ENCODE measurements at regions not wholly inside any gene's neighbourhood (a gene's known extent, or its start where the extent isn't known, plus 50 kb on each side); places are given as distances from the start of the nearest gene placed in this dataset.

DNA sequence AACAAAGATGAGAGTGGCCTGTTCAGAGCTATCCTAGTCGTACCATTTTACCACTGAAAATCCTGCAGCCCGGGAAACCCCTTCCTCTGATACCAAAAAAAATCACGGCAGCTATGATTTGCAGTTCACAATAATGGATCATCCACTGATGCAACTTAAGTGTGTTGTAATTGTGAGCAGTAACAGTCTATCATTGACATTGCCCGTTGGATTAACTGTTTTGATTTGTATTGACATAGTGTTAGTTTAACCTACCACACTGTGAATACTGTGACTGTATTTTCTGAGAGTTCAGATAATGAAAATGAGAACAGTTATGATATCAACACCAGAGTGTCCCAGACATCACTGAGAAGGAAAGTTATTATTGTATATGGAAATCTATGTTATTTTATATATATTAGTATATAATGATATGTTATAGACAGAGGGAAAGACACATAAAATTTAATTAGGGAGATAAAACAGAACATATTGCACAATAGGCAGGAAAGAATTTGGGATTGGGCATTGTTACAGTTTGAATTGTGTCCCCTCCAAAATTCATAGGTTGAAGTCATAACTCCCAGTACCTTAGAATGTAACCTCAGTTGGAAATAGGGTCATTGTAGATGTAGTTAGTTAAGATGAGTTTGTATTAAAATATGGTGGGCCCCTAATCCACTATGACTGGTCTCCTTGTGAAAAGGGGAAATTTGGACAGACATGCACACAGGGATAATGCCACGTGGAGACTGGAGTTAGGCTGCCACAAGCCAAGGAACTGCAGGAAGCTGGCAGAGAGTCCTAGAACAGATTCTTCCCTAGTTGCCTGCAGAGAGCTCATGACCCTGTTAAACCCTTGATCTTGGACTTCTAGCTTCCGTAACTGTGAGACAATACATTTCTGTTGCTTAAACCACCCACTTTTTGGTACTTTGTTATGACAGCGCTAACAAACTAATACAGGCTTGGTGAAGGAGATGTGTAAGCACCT lies 54.4 kb downstream of the TLCD4 start:
- Histone ChIP-seq H3K4me3 (ENCODE audit: low read depth, low read length, poor library complexity, severe bottlenecking) (no peak overlapping the region), H3K4me1 (ENCODE audit: insufficient read depth, low read length, poor library complexity, severe bottlenecking) (no peaks in the 10 kb centered on the region), H3K27ac (ENCODE audit: low read depth, low read length, poor library complexity, severe bottlenecking) (no peak overlapping the region), H3K36me3 (ENCODE audit: insufficient read depth, low read length, poor library complexity, severe bottlenecking) (no peaks in the 10 kb centered on the region), H3K27me3 (replicated peaks; ENCODE audit: insufficient read depth, low read depth, low read length, poor library complexity) (no peaks in the 10 kb centered on the region), H3K9me3 (ENCODE audit: low read depth, low read length, poor library complexity, severe bottlenecking) (no peaks in the 10 kb centered on the region)
- intact Hi-C loops (cut with micrococcal nuclease; ENCODE audit: unreplicated experiment) = no loop called here
- ChIA-PET POLR2A (ENCODE audit: low non-redundant PET) (no interaction called here), CTCF (no interaction called here)
- BruUV-seq (replicated peaks) = no TSS peak
- TF ChIP-seq EZH2 (IDR thresholded peaks at IDR 0.05; ENCODE audit: borderline replicate concordance, low read depth, low read length, poor library complexity, severe bottlenecking) (no peak), CTCF (conservative IDR thresholded peaks at IDR 0.05; ENCODE audit: low read depth, low read length) (no peak)
- no peak for DNase-seq (ENCODE audit: low spot score)

DNA sequence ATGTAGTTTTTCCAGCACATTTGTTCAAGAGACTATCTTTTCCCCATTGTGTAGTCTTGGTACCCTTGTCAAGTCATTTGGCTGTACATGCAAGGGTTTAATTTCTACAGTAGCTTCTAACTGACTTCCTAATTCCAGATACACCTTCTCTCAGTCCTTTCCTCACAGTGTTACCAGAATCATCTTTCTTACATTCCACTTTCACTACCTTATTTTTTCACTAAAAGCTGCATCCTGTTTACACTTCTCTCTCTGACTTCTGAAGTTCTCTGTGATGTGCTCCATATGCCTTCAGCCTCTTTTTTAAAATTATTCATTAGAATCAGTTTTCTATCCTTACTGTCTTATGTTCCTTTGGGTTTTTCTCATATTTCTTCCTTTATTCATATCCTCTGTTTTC lies 57.1 kb upstream of the RWDD3 start:
- no peak overlapping the region for H3K4me3 ChIP-seq (ENCODE audit: low read depth, low read length, poor library complexity, severe bottlenecking)
- no TSS peak for BruUV-seq (replicated peaks)
- intact Hi-C loops (cut with micrococcal nuclease; ENCODE audit: unreplicated experiment) = no loop called here
- H3K36me3 ChIP-seq (ENCODE audit: insufficient read depth, low read length, poor library complexity, severe bottlenecking) = no peaks in the 10 kb centered on the region
- no peaks in the 10 kb centered on the region for H3K27me3 ChIP-seq (replicated peaks; ENCODE audit: insufficient read depth, low read depth, low read length, poor library complexity)
- no peak for DNase-seq (ENCODE audit: low spot score)
- TF ChIP-seq EZH2 (IDR thresholded peaks at IDR 0.05; ENCODE audit: borderline replicate concordance, low read depth, low read length, poor library complexity, severe bottlenecking) (no peak), CTCF (conservative IDR thresholded peaks at IDR 0.05; ENCODE audit: low read depth, low read length) (no peak)
- no peak overlapping the region for H3K27ac ChIP-seq (ENCODE audit: low read depth, low read length, poor library complexity, severe bottlenecking)
- CTCF ChIA-PET = no interaction called here
- H3K9me3 ChIP-seq (ENCODE audit: low read depth, low read length, poor library complexity, severe bottlenecking) = no peaks in the 10 kb centered on the region
- POLR2A ChIA-PET (ENCODE audit: low non-redundant PET) = no interaction called here
- H3K4me1 ChIP-seq (ENCODE audit: insufficient read depth, low read length, poor library complexity, severe bottlenecking) = no peaks in the 10 kb centered on the region

GRCh38 chr1:95179205-95179986 lies 54.6 kb upstream of the RWDD3 start:
- CTCF ChIA-PET = no interaction called here
- Histone ChIP-seq H3K9me3 (ENCODE audit: low read depth, low read length, poor library complexity, severe bottlenecking) (no peaks in the 10 kb centered on the region), H3K36me3 (ENCODE audit: insufficient read depth, low read length, poor library complexity, severe bottlenecking) (no peaks in the 10 kb centered on the region), H3K4me1 (ENCODE audit: insufficient read depth, low read length, poor library complexity, severe bottlenecking) (no peaks in the 10 kb centered on the region), H3K4me3 (ENCODE audit: low read depth, low read length, poor library complexity, severe bottlenecking) (no peak overlapping the region), H3K27me3 (replicated peaks; ENCODE audit: insufficient read depth, low read depth, low read length, poor library complexity) (peaks cover 12% of the 10 kb centered on the region), H3K27ac (ENCODE audit: low read depth, low read length, poor library complexity, severe bottlenecking) (no peak overlapping the region)
- intact Hi-C loops (cut with micrococcal nuclease; ENCODE audit: unreplicated experiment) = no loop called here
- TF ChIP-seq EZH2 (IDR thresholded peaks at IDR 0.05; ENCODE audit: borderline replicate concordance, low read depth, low read length, poor library complexity, severe bottlenecking) (no peak), CTCF (conservative IDR thresholded peaks at IDR 0.05; ENCODE audit: low read depth, low read length) (no peak)
- POLR2A ChIA-PET (ENCODE audit: low non-redundant PET) = interaction anchor here (0.7 kb wide), 1 partner anchor 323 kb away, joined by 4 read pairs; no protein-coding TSS in a partner anchor
- DNase-seq (ENCODE audit: low spot score) = no peak
- BruUV-seq (replicated peaks) = no TSS peak
